IMR-90 (cell line): ENCODE measurements at regions not wholly inside any gene's neighbourhood (a gene's known extent, or its start where the extent isn't known, plus 50 kb on each side); places are given as distances from the start of the nearest gene placed in this dataset.
A peak's percentile ranks its signal among the peaks of the same experiment; 100 is the strongest.

Experiments
- ATAC-seq: fragments of 200-7000 bp; cut with Tn5 transposase; 2 replicates; pipeline ENCODE4 v1.9.1; 2020; ENCODE audit warnings: low read depth, mild to moderate bottlenecking, moderate library complexity
- BruUV-seq: library from RNA; stranded (reverse); fragments of 400-500 nt; replicated peaks from 2 replicates; lab custom pipeline; 2021; lab: Mats Ljungman, UMichigan
- CTCF ChIA-PET: fragments of 300-600 bp; formaldehyde crosslinking; extraction: SDS; loops from one replicate; lab custom pipeline; 2021; ENCODE audit warnings: antibody characterized with exemption; lab: Yijun Ruan, JAX
- POLR2A ChIA-PET: fragments of 300-600 bp; sonication (Branson Sonifier 250); formaldehyde crosslinking; loops from one replicate; lab custom pipeline; 2022; ENCODE audit warnings: antibody characterized with exemption; ENCODE audit not compliant: unreplicated experiment; lab: Charles Lee
- DNase-seq: peaks from one replicate; pipeline ENCODE4 v3.0.0; 2013
- H2AFZ ChIP-seq: replicated peaks from 2 replicates; pipeline ENCODE3; 2013; ENCODE audit warnings: low read length, mild to moderate bottlenecking; ENCODE audit not compliant: poor library complexity
- H2AK5ac ChIP-seq: 2 replicates; pipeline ENCODE4 v1.6.1; 2013; ENCODE audit warnings: low read depth, low read length, inconsistent platforms
- H2AK9ac ChIP-seq: replicated peaks from 2 replicates; pipeline ENCODE3; 2013; ENCODE audit warnings: mild to moderate bottlenecking, low read depth, low read length, moderate library complexity; ENCODE audit not compliant: poor library complexity
- H2BK120ac ChIP-seq: 2 replicates; pipeline ENCODE4 v1.6.1; 2013; ENCODE audit warnings: low read depth, low read length, inconsistent platforms
- H2BK15ac ChIP-seq: 3 replicates; pipeline ENCODE4 v1.6.1; 2013; ENCODE audit warnings: low read depth, low read length, inconsistent platforms
- H2BK20ac ChIP-seq: 2 replicates; pipeline ENCODE4 v1.6.1; 2013; ENCODE audit warnings: low read depth, mild to moderate bottlenecking, inconsistent platforms, low read length, moderate library complexity
- H2BK5ac ChIP-seq: 2 replicates; pipeline ENCODE4 v1.6.1; 2013; ENCODE audit warnings: mild to moderate bottlenecking, low read depth, low read length, inconsistent platforms; ENCODE audit not compliant: poor library complexity, severe bottlenecking
- H3K14ac ChIP-seq: replicated peaks from 2 replicates; pipeline ENCODE4 v1.6.1; 2013; ENCODE audit warnings: low read depth, low read length, inconsistent platforms
- H3K18ac ChIP-seq: 2 replicates; pipeline ENCODE4 v1.6.1; 2013; ENCODE audit warnings: low read depth, low read length, control low read depth
- H3K23ac ChIP-seq: 2 replicates; pipeline ENCODE4 v1.6.1; 2013; ENCODE audit warnings: low read depth, low read length, inconsistent platforms
- H3K27ac ChIP-seq: 2 replicates; pipeline ENCODE4 v1.5.1; 2013; ENCODE audit warnings: mild to moderate bottlenecking, control low read depth, low read length; ENCODE audit not compliant: insufficient read depth
- H3K27me3 ChIP-seq: 2 replicates; pipeline ENCODE4 v1.6.1; 2013; ENCODE audit warnings: low read length; ENCODE audit not compliant: control insufficient read depth, insufficient read depth
- H3K36me3 ChIP-seq: 2 replicates; pipeline ENCODE4 v1.6.1; 2013; ENCODE audit warnings: low read length, mixed read lengths; ENCODE audit not compliant: control insufficient read depth, insufficient read depth
- H3K4ac ChIP-seq: 2 replicates; pipeline ENCODE4 v1.6.1; 2013; ENCODE audit warnings: low read depth, low read length, inconsistent platforms
- H3K4me1 ChIP-seq: 2 replicates; pipeline ENCODE4 v1.6.1; 2013; ENCODE audit warnings: low read length, mixed read lengths; ENCODE audit not compliant: control insufficient read depth, insufficient read depth
- H3K4me2 ChIP-seq: 2 replicates; pipeline ENCODE4 v1.6.1; 2013; ENCODE audit warnings: low read depth, mild to moderate bottlenecking, control low read depth, low read length, moderate library complexity
- H3K4me3 ChIP-seq: 2 replicates; pipeline ENCODE4 v1.5.1; 2013; ENCODE audit warnings: low read depth, mild to moderate bottlenecking, control low read depth, low read length, moderate library complexity; ENCODE audit not compliant: insufficient read depth
- H3K56ac ChIP-seq: 2 replicates; pipeline ENCODE4 v1.6.1; 2013; ENCODE audit warnings: low read length, inconsistent platforms; ENCODE audit not compliant: insufficient read depth; ENCODE audit errors: extremely low read depth
- H3K79me1 ChIP-seq, 2 experiments: 2 replicates each; pipeline ENCODE4 v1.6.1; 2013; ENCODE audit warnings: low read length in 2 of 2, inconsistent platforms in 1 of 2, low read depth in 1 of 2
- H3K9ac ChIP-seq: 2 replicates; pipeline ENCODE4 v1.6.1; 2013; ENCODE audit warnings: low read depth, low read length, control low read depth
- H3K9me1 ChIP-seq: 2 replicates; pipeline ENCODE4 v1.6.1; 2013; ENCODE audit warnings: low read length, inconsistent platforms; ENCODE audit not compliant: insufficient read depth
- H3K9me3 ChIP-seq: 2 replicates; pipeline ENCODE4 v1.6.1; 2013; ENCODE audit warnings: low read length; ENCODE audit not compliant: control insufficient read depth, insufficient read depth
- H4K20me1 ChIP-seq: 2 replicates; pipeline ENCODE4 v1.6.1; 2013; ENCODE audit warnings: low read length, inconsistent platforms; ENCODE audit not compliant: insufficient read depth
- H4K5ac ChIP-seq: 2 replicates; pipeline ENCODE4 v1.6.1; 2013; ENCODE audit warnings: mild to moderate bottlenecking, low read depth, low read length, control low read depth
- H4K8ac ChIP-seq, 2 experiments: 2 replicates each; pipeline ENCODE4 v1.6.1; 2013; ENCODE audit warnings: low read depth in 2 of 2, low read length in 2 of 2, control low read depth in 1 of 2, inconsistent platforms in 1 of 2
- H4K91ac ChIP-seq: 2 replicates; pipeline ENCODE4 v1.6.1; 2013; ENCODE audit warnings: low read depth, low read length, inconsistent platforms; ENCODE audit not compliant: insufficient read depth
- BHLHE40 ChIP-seq: fragments of 150-350 bp; IDR thresholded peaks from 2 replicates; pipeline ENCODE4 v1.6.1; 2016; ENCODE audit warnings: mild to moderate bottlenecking, low read depth, low read length
- CEBPB ChIP-seq: IDR thresholded peaks from 2 replicates; pipeline ENCODE4 v1.6.1; 2012; ENCODE audit warnings: low read depth, low read length, improper control_type of control experiment
- CHD1 ChIP-seq: IDR thresholded peaks from 2 replicates; pipeline ENCODE4 v1.6.1; 2012; ENCODE audit warnings: low read depth, low read length, improper control_type of control experiment
- CTCF ChIP-seq: conservative IDR thresholded peaks from 2 replicates; pipeline ENCODE4 v1.5.1; 2012; ENCODE audit warnings: mild to moderate bottlenecking, low read depth, low read length, improper control_type of control experiment
- FOS ChIP-seq: fragments of 150-350 bp; IDR thresholded peaks from 2 replicates; pipeline ENCODE4 v1.6.1; 2016; ENCODE audit warnings: low read depth, low read length
- MAFK ChIP-seq: IDR thresholded peaks from 2 replicates; pipeline ENCODE4 v1.6.1; 2012; ENCODE audit warnings: low read depth, low read length, improper control_type of control experiment
- MAZ ChIP-seq: IDR thresholded peaks from 2 replicates; pipeline ENCODE4 v1.6.1; 2012; ENCODE audit warnings: low read depth, mild to moderate bottlenecking, low read length, improper control_type of control experiment, moderate library complexity, borderline replicate concordance
- MXI1 ChIP-seq: IDR thresholded peaks from 2 replicates; pipeline ENCODE4 v1.6.1; 2012; ENCODE audit warnings: low read depth, mild to moderate bottlenecking, low read length, moderate library complexity, borderline replicate concordance
- NFE2L2 ChIP-seq: fragments of 150-350 bp; IDR thresholded peaks from 2 replicates; pipeline ENCODE4 v1.6.1; 2016; ENCODE audit warnings: low read depth, mild to moderate bottlenecking, low read length
- POLR2A ChIP-seq: IDR thresholded peaks from 2 replicates; pipeline ENCODE4 v1.6.1; 2012; ENCODE audit warnings: mild to moderate bottlenecking, low read depth, low read length
- RAD21 ChIP-seq: IDR thresholded peaks from 2 replicates; pipeline ENCODE4 v1.6.1; 2012; ENCODE audit warnings: low read length, improper control_type of control experiment
- RCOR1 ChIP-seq: IDR thresholded peaks from 2 replicates; pipeline ENCODE4 v1.6.1; 2012; ENCODE audit warnings: mild to moderate bottlenecking, low read length, improper control_type of control experiment; ENCODE audit not compliant: insufficient replicate concordance
- RFX5 ChIP-seq: IDR thresholded peaks from 2 replicates; pipeline ENCODE4 v1.8.0; 2012; ENCODE audit warnings: low read depth, mild to moderate bottlenecking, low read length, moderate library complexity
- SMC3 ChIP-seq: fragments of 150-350 bp; IDR thresholded peaks from 2 replicates; pipeline ENCODE4 v1.6.1; 2016; ENCODE audit warnings: low read depth, mild to moderate bottlenecking, antibody characterized with exemption, low read length, moderate library complexity
- WGBS, 2 experiments: methylation state at CpG; one replicate each; pipeline versions ENCODE4 v1.1.5 to v1.1.7; 2013; ENCODE audit warnings: missing lambda C conversion rate in 2 of 2; ENCODE audit not compliant: insufficient read length in 1 of 2; ENCODE audit errors: extremely low coverage in 2 of 2; 5-methylcytosine and 5-hydroxymethylcytosine counted together
- dilution Hi-C: fragments of 300-500 bp; cut with HindIII; formaldehyde crosslinking; loops from one replicate; pipeline ENCODE4 v1.14.3; 2018; ENCODE audit warnings: low sequenced_read_pairs; ENCODE audit not compliant: unreplicated experiment
- in situ Hi-C: fragments of 300-500 bp; cut with MboI; formaldehyde crosslinking; loops from 3 replicates; pipeline ENCODE4 v1.14.3; 2019; ENCODE audit warnings: low sequenced_read_pairs, inconsistent platforms, mixed read lengths
- intact Hi-C: fragments of 100-400 bp; cut with micrococcal nuclease; formaldehyde crosslinking; loops from 2 replicates; pipeline ENCODE4 v1.10.0; 2022
- TF ChIP-seq, protein P1 (sequence below): fragments of 150-350 bp; IDR thresholded peaks from 2 replicates; pipeline ENCODE4 v1.6.1; 2016; ENCODE audit warnings: low read depth, mild to moderate bottlenecking, low read length, moderate library complexity, borderline replicate concordance
- TF ChIP-seq, protein P2 (sequence below): fragments of 150-350 bp; IDR thresholded peaks from 2 replicates; pipeline ENCODE4 v1.6.1; 2017; ENCODE audit warnings: mild to moderate bottlenecking, antibody characterized with exemption, low read length, low read depth

DNA sequence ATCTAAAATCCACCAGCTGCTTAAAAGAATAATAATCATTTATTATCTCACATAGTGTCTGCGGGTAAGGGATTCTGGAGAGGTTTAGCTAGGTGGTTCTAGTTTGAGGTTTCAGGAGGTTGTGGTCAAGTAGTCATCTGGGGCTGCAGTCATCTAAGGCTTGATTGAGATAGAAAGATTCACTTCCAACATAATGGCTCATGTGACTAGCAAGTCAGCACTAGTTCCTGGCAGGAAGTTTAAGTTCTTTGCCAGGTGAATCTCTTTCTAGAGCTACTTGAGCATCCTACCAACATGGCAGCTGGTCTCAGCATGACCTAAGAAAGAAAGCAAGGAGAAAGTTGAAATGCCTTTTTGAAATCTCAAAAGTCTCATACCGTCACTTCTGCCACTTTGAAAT lies 128.8 kb downstream of the EDN1 start:
- dilution Hi-C loops (no loop called here), intact Hi-C loops (no loop called here), in situ Hi-C loops (no loop called here)
- BruUV-seq: no TSS peak
- no peak overlapping the region for H3K56ac ChIP-seq
- H3K9me1 ChIP-seq: no peaks in the 10 kb centered on the region
- no peak overlapping the region for H3K4ac ChIP-seq
- no peaks in the 10 kb centered on the region for H3K36me3 ChIP-seq
- H2BK120ac ChIP-seq: no peak overlapping the region
- H3K9me3 ChIP-seq: peaks cover 6% of the 10 kb centered on the region
- H3K4me3 ChIP-seq: no peak overlapping the region
- no peak overlapping the region for H3K14ac ChIP-seq
- no peak for ATAC-seq
- no peak overlapping the region for H2BK5ac ChIP-seq
- H4K91ac ChIP-seq: no peak overlapping the region
- ChIA-PET CTCF (no interaction called here), POLR2A (no interaction called here)
- TF ChIP-seq RFX5: no peak
- no peak for TF ChIP-seq SMC3
- TF ChIP-seq RCOR1: no peak
- no peak for TF ChIP-seq CEBPB
- no peak for TF ChIP-seq CHD1
- no peak for TF ChIP-seq CTCF
- TF ChIP-seq, protein P1, sequence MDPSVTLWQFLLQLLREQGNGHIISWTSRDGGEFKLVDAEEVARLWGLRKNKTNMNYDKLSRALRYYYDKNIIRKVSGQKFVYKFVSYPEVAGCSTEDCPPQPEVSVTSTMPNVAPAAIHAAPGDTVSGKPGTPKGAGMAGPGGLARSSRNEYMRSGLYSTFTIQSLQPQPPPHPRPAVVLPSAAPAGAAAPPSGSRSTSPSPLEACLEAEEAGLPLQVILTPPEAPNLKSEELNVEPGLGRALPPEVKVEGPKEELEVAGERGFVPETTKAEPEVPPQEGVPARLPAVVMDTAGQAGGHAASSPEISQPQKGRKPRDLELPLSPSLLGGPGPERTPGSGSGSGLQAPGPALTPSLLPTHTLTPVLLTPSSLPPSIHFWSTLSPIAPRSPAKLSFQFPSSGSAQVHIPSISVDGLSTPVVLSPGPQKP: no peak
- TF ChIP-seq, protein P2, sequence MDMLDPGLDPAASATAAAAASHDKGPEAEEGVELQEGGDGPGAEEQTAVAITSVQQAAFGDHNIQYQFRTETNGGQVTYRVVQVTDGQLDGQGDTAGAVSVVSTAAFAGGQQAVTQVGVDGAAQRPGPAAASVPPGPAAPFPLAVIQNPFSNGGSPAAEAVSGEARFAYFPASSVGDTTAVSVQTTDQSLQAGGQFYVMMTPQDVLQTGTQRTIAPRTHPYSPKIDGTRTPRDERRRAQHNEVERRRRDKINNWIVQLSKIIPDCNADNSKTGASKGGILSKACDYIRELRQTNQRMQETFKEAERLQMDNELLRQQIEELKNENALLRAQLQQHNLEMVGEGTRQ: no peak
- no peak for TF ChIP-seq BHLHE40
- TF ChIP-seq MXI1: no peak
- TF ChIP-seq MAZ: no peak
- no peak for TF ChIP-seq MAFK
- no peak for TF ChIP-seq NFE2L2
- no peak for TF ChIP-seq POLR2A
- no peak for TF ChIP-seq RAD21
- no peak for TF ChIP-seq FOS
- no peak overlapping the region for H2AK5ac ChIP-seq
- H3K79me1 ChIP-seq: no peaks in the 10 kb centered on the region
- no peak overlapping the region for H4K8ac ChIP-seq
- no peak overlapping the region for H2BK15ac ChIP-seq
- no peak overlapping the region for H3K23ac ChIP-seq
- peak overlapping the region; percentile 29; the same call in 1 of the 2 replicates for H3K18ac ChIP-seq
- H2AK9ac ChIP-seq: no peak overlapping the region
- no peak overlapping the region for H2AFZ ChIP-seq
- no peak for DNase-seq
- WGBS, 2 experiments: no CpG with 5 or more reads among the region's 2 CpGs
- H2BK20ac ChIP-seq: no peak overlapping the region
- no peak overlapping the region for H3K9ac ChIP-seq
- H3K4me2 ChIP-seq: no peak overlapping the region
- H3K27me3 ChIP-seq: no peaks in the 10 kb centered on the region
- no peak overlapping the region; the same call in 1 of the 2 replicates for H4K5ac ChIP-seq
- H3K27ac ChIP-seq: no peak overlapping the region
- no peaks in the 10 kb centered on the region for H4K20me1 ChIP-seq
- H3K4me1 ChIP-seq: peaks cover 8% of the 10 kb centered on the region
